IMR-90 (cell line): ENCODE measurements at regions not wholly inside any gene's neighbourhood (a gene's known extent, or its start where the extent isn't known, plus 50 kb on each side); places are given as distances from the start of the nearest gene placed in this dataset.

Source experiments
- ATAC-seq: fragments of 200-7000 bp; cut with Tn5 transposase; 2 replicates; pipeline ENCODE4 v1.9.1; 2020; ENCODE audit warnings: low read depth, mild to moderate bottlenecking, moderate library complexity
- BruUV-seq: library from RNA; stranded (reverse); fragments of 400-500 nt; replicated peaks from 2 replicates; lab custom pipeline; 2021; lab: Mats Ljungman, UMichigan
- CTCF ChIA-PET: fragments of 300-600 bp; formaldehyde crosslinking; extraction: SDS; loops from one replicate; lab custom pipeline; 2021; ENCODE audit warnings: antibody characterized with exemption; lab: Yijun Ruan, JAX
- POLR2A ChIA-PET: fragments of 300-600 bp; sonication (Branson Sonifier 250); formaldehyde crosslinking; loops from one replicate; lab custom pipeline; 2022; ENCODE audit warnings: antibody characterized with exemption; ENCODE audit not compliant: unreplicated experiment; lab: Charles Lee
- DNase-seq: peaks from one replicate; pipeline ENCODE4 v3.0.0; 2013
- H2AFZ ChIP-seq: replicated peaks from 2 replicates; pipeline ENCODE3; 2013; ENCODE audit warnings: low read length, mild to moderate bottlenecking; ENCODE audit not compliant: poor library complexity
- H2AK5ac ChIP-seq: 2 replicates; pipeline ENCODE4 v1.6.1; 2013; ENCODE audit warnings: low read depth, low read length, inconsistent platforms
- H2AK9ac ChIP-seq: replicated peaks from 2 replicates; pipeline ENCODE3; 2013; ENCODE audit warnings: mild to moderate bottlenecking, low read depth, low read length, moderate library complexity; ENCODE audit not compliant: poor library complexity
- H2BK120ac ChIP-seq: 2 replicates; pipeline ENCODE4 v1.6.1; 2013; ENCODE audit warnings: low read depth, low read length, inconsistent platforms
- H2BK15ac ChIP-seq: 3 replicates; pipeline ENCODE4 v1.6.1; 2013; ENCODE audit warnings: low read depth, low read length, inconsistent platforms
- H2BK20ac ChIP-seq: 2 replicates; pipeline ENCODE4 v1.6.1; 2013; ENCODE audit warnings: low read depth, mild to moderate bottlenecking, inconsistent platforms, low read length, moderate library complexity
- H2BK5ac ChIP-seq: 2 replicates; pipeline ENCODE4 v1.6.1; 2013; ENCODE audit warnings: mild to moderate bottlenecking, low read depth, low read length, inconsistent platforms; ENCODE audit not compliant: poor library complexity, severe bottlenecking
- H3K14ac ChIP-seq: replicated peaks from 2 replicates; pipeline ENCODE4 v1.6.1; 2013; ENCODE audit warnings: low read depth, low read length, inconsistent platforms
- H3K18ac ChIP-seq: 2 replicates; pipeline ENCODE4 v1.6.1; 2013; ENCODE audit warnings: low read depth, low read length, control low read depth
- H3K23ac ChIP-seq: 2 replicates; pipeline ENCODE4 v1.6.1; 2013; ENCODE audit warnings: low read depth, low read length, inconsistent platforms
- H3K27ac ChIP-seq: 2 replicates; pipeline ENCODE4 v1.5.1; 2013; ENCODE audit warnings: mild to moderate bottlenecking, control low read depth, low read length; ENCODE audit not compliant: insufficient read depth
- H3K27me3 ChIP-seq: 2 replicates; pipeline ENCODE4 v1.6.1; 2013; ENCODE audit warnings: low read length; ENCODE audit not compliant: control insufficient read depth, insufficient read depth
- H3K36me3 ChIP-seq: 2 replicates; pipeline ENCODE4 v1.6.1; 2013; ENCODE audit warnings: low read length, mixed read lengths; ENCODE audit not compliant: control insufficient read depth, insufficient read depth
- H3K4ac ChIP-seq: 2 replicates; pipeline ENCODE4 v1.6.1; 2013; ENCODE audit warnings: low read depth, low read length, inconsistent platforms
- H3K4me1 ChIP-seq: 2 replicates; pipeline ENCODE4 v1.6.1; 2013; ENCODE audit warnings: low read length, mixed read lengths; ENCODE audit not compliant: control insufficient read depth, insufficient read depth
- H3K4me2 ChIP-seq: 2 replicates; pipeline ENCODE4 v1.6.1; 2013; ENCODE audit warnings: low read depth, mild to moderate bottlenecking, control low read depth, low read length, moderate library complexity
- H3K4me3 ChIP-seq: 2 replicates; pipeline ENCODE4 v1.5.1; 2013; ENCODE audit warnings: low read depth, mild to moderate bottlenecking, control low read depth, low read length, moderate library complexity; ENCODE audit not compliant: insufficient read depth
- H3K56ac ChIP-seq: 2 replicates; pipeline ENCODE4 v1.6.1; 2013; ENCODE audit warnings: low read length, inconsistent platforms; ENCODE audit not compliant: insufficient read depth; ENCODE audit errors: extremely low read depth
- H3K79me1 ChIP-seq, 2 experiments: 2 replicates each; pipeline ENCODE4 v1.6.1; 2013; ENCODE audit warnings: low read length in 2 of 2, inconsistent platforms in 1 of 2, low read depth in 1 of 2
- H3K9ac ChIP-seq: 2 replicates; pipeline ENCODE4 v1.6.1; 2013; ENCODE audit warnings: low read depth, low read length, control low read depth
- H3K9me1 ChIP-seq: 2 replicates; pipeline ENCODE4 v1.6.1; 2013; ENCODE audit warnings: low read length, inconsistent platforms; ENCODE audit not compliant: insufficient read depth
- H3K9me3 ChIP-seq: 2 replicates; pipeline ENCODE4 v1.6.1; 2013; ENCODE audit warnings: low read length; ENCODE audit not compliant: control insufficient read depth, insufficient read depth
- H4K20me1 ChIP-seq: 2 replicates; pipeline ENCODE4 v1.6.1; 2013; ENCODE audit warnings: low read length, inconsistent platforms; ENCODE audit not compliant: insufficient read depth
- H4K5ac ChIP-seq: 2 replicates; pipeline ENCODE4 v1.6.1; 2013; ENCODE audit warnings: mild to moderate bottlenecking, low read depth, low read length, control low read depth
- H4K8ac ChIP-seq, 2 experiments: 2 replicates each; pipeline ENCODE4 v1.6.1; 2013; ENCODE audit warnings: low read depth in 2 of 2, low read length in 2 of 2, control low read depth in 1 of 2, inconsistent platforms in 1 of 2
- H4K91ac ChIP-seq: 2 replicates; pipeline ENCODE4 v1.6.1; 2013; ENCODE audit warnings: low read depth, low read length, inconsistent platforms; ENCODE audit not compliant: insufficient read depth
- BHLHE40 ChIP-seq: fragments of 150-350 bp; IDR thresholded peaks from 2 replicates; pipeline ENCODE4 v1.6.1; 2016; ENCODE audit warnings: mild to moderate bottlenecking, low read depth, low read length
- CEBPB ChIP-seq: IDR thresholded peaks from 2 replicates; pipeline ENCODE4 v1.6.1; 2012; ENCODE audit warnings: low read depth, low read length, improper control_type of control experiment
- MXI1 ChIP-seq: IDR thresholded peaks from 2 replicates; pipeline ENCODE4 v1.6.1; 2012; ENCODE audit warnings: low read depth, mild to moderate bottlenecking, low read length, moderate library complexity, borderline replicate concordance
- POLR2A ChIP-seq: IDR thresholded peaks from 2 replicates; pipeline ENCODE4 v1.6.1; 2012; ENCODE audit warnings: mild to moderate bottlenecking, low read depth, low read length
- SMC3 ChIP-seq: fragments of 150-350 bp; IDR thresholded peaks from 2 replicates; pipeline ENCODE4 v1.6.1; 2016; ENCODE audit warnings: low read depth, mild to moderate bottlenecking, antibody characterized with exemption, low read length, moderate library complexity
- WGBS, 2 experiments: methylation state at CpG; one replicate each; pipeline versions ENCODE4 v1.1.5 to v1.1.7; 2013; ENCODE audit warnings: missing lambda C conversion rate in 2 of 2; ENCODE audit not compliant: insufficient read length in 1 of 2; ENCODE audit errors: extremely low coverage in 2 of 2; 5-methylcytosine and 5-hydroxymethylcytosine counted together
- dilution Hi-C: fragments of 300-500 bp; cut with HindIII; formaldehyde crosslinking; loops from one replicate; pipeline ENCODE4 v1.14.3; 2018; ENCODE audit warnings: low sequenced_read_pairs; ENCODE audit not compliant: unreplicated experiment
- in situ Hi-C: fragments of 300-500 bp; cut with MboI; formaldehyde crosslinking; loops from 3 replicates; pipeline ENCODE4 v1.14.3; 2019; ENCODE audit warnings: low sequenced_read_pairs, inconsistent platforms, mixed read lengths
- intact Hi-C: fragments of 100-400 bp; cut with micrococcal nuclease; formaldehyde crosslinking; loops from 2 replicates; pipeline ENCODE4 v1.10.0; 2022

GRCh38 chr20:5447188-5447587, 130.4 kb upstream of the PROKR2 start:
- no peaks in the 10 kb centered on the region for H3K36me3 ChIP-seq
- no peak overlapping the region for H3K4me3 ChIP-seq
- H3K9me1 ChIP-seq = no peaks in the 10 kb centered on the region
- no peak overlapping the region for H3K18ac ChIP-seq
- no TSS peak for BruUV-seq
- TF ChIP-seq BHLHE40 = no peak
- no peak for TF ChIP-seq MXI1
- no peak for TF ChIP-seq CEBPB
- no peak for TF ChIP-seq POLR2A
- TF ChIP-seq SMC3 = no peak
- H3K4me1 ChIP-seq = no peaks in the 10 kb centered on the region
- no peak for ATAC-seq
- H3K23ac ChIP-seq = no peak overlapping the region
- intact Hi-C loops = loop anchor here (10.0 kb wide), 1 partner anchor 322 kb away; the partner anchor contains the start of gene CDS2
- H2BK20ac ChIP-seq = no peak overlapping the region
- H2AK5ac ChIP-seq = no peak overlapping the region
- no peak overlapping the region for H2AK9ac ChIP-seq
- no peak overlapping the region for H3K4ac ChIP-seq
- no peak overlapping the region for H2AFZ ChIP-seq
- H2BK120ac ChIP-seq = no peak overlapping the region
- no peak overlapping the region for H4K8ac ChIP-seq
- no peak overlapping the region for H4K5ac ChIP-seq
- no peak for DNase-seq
- POLR2A ChIA-PET = no interaction called here
- no peaks in the 10 kb centered on the region for H4K20me1 ChIP-seq
- no peak overlapping the region for H2BK15ac ChIP-seq
- no peak overlapping the region for H3K4me2 ChIP-seq
- no peak overlapping the region for H2BK5ac ChIP-seq
- no peak overlapping the region for H3K27ac ChIP-seq
- no CpG with 5 or more reads among the region's 5 CpGs for WGBS, 2 experiments
- H3K79me1 ChIP-seq = no peaks in the 10 kb centered on the region
- H3K9me3 ChIP-seq = no peaks in the 10 kb centered on the region
- no peak overlapping the region for H3K9ac ChIP-seq
- peaks cover 5% of the 10 kb centered on the region; the same call in 1 of the 2 replicates for H3K27me3 ChIP-seq
- dilution Hi-C loops = no loop called here
- CTCF ChIA-PET = interaction anchor here (1.3 to 3.1 kb wide), 4 partner anchors 9 to 321 kb away, joined by 3 to 10 read pairs (median 6); partner anchors contain the start of gene CDS2
- H3K56ac ChIP-seq = no peak overlapping the region
- H4K91ac ChIP-seq = no peak overlapping the region
- in situ Hi-C loops = loop anchor here (5.0 kb wide), 1 partner anchor 240 kb away; no protein-coding TSS in a partner anchor
- H3K14ac ChIP-seq = no peak overlapping the region
